ENCODE measurements at regions not wholly inside any gene's neighbourhood (a gene's known extent, or its start where the extent isn't known, plus 50 kb on each side); places are given as distances from the start of the nearest gene placed in this dataset.

DNA sequence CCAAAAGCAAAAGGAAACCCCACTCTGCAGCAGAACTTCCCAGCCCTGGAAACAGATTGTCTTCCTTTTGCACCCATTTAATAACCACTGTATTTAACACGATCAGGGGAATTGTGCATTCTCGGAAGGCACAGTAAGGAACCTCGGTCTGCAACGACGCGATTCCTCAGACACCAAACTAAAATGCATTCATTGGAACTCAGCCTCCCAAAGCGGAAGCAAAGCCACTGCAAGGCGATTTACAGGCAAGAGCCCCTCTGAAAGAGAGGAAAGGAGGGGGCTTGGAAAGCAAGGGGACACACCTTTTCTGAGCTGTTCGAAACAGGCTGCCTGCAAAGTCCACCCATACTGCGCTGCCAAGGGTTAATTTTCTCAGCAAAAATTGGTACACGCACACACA, 297.7 kb downstream of the OMA1 start:
- TF ChIP-seq, protein P1, sequence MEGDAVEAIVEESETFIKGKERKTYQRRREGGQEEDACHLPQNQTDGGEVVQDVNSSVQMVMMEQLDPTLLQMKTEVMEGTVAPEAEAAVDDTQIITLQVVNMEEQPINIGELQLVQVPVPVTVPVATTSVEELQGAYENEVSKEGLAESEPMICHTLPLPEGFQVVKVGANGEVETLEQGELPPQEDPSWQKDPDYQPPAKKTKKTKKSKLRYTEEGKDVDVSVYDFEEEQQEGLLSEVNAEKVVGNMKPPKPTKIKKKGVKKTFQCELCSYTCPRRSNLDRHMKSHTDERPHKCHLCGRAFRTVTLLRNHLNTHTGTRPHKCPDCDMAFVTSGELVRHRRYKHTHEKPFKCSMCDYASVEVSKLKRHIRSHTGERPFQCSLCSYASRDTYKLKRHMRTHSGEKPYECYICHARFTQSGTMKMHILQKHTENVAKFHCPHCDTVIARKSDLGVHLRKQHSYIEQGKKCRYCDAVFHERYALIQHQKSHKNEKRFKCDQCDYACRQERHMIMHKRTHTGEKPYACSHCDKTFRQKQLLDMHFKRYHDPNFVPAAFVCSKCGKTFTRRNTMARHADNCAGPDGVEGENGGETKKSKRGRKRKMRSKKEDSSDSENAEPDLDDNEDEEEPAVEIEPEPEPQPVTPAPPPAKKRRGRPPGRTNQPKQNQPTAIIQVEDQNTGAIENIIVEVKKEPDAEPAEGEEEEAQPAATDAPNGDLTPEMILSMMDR (IDR thresholded peaks at IDR 0.05): no peak
- TF ChIP-seq SMC3 (IDR thresholded peaks at IDR 0.05; ENCODE audit: low read depth, low read length) (no peak), RAD21 (IDR thresholded peaks at IDR 0.05; ENCODE audit: low read length) (no peak), GABPA (IDR thresholded peaks at IDR 0.05; ENCODE audit: low read depth) (no peak), RCOR1 (IDR thresholded peaks at IDR 0.05; ENCODE audit: low read length) (no peak), SIN3A (IDR thresholded peaks at IDR 0.05; ENCODE audit: borderline replicate concordance, low read depth, low read length) (no peak), CHD2 (IDR thresholded peaks at IDR 0.05; ENCODE audit: low read length, partially characterized antibody) (no peak)
- TF ChIP-seq, protein P2, sequence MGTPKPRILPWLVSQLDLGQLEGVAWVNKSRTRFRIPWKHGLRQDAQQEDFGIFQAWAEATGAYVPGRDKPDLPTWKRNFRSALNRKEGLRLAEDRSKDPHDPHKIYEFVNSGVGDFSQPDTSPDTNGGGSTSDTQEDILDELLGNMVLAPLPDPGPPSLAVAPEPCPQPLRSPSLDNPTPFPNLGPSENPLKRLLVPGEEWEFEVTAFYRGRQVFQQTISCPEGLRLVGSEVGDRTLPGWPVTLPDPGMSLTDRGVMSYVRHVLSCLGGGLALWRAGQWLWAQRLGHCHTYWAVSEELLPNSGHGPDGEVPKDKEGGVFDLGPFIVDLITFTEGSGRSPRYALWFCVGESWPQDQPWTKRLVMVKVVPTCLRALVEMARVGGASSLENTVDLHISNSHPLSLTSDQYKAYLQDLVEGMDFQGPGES (IDR thresholded peaks at IDR 0.05; ENCODE audit: low read depth, low read length): no peak

Data from SK-N-SH (cell line).